ENCODE measurements at regions not wholly inside any gene's neighbourhood (a gene's known extent, or its start where the extent isn't known, plus 50 kb on each side); places are given as distances from the start of the nearest gene placed in this dataset.

DNA sequence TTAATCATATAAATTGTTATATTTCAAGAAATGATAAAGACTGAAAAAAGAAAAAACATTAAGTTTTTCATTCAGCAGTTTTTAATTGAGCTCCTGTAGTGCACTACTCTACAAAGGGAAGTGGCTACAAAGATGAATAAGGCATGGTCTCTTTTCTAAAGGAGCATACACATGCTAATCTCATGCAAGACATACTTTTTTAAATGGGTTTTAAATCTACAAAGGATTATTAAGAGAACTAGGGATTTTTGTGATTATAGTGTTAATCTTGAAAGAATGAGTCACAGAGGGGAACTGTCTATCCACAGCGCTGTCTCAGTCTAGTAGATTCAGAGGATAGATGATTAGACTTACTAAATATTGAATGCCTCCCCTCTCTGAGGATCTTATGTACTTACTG is 1722.2 kb downstream of the RPA4 start:
- no peak for TF ChIP-seq TARDBP (IDR thresholded peaks at IDR 0.05)
- no peak for TF ChIP-seq L3MBTL2 (conservative IDR thresholded peaks at IDR 0.05)
- CTCF ChIA-PET, result no interaction called here
- no peak for DNase-seq (ENCODE audit: extremely low spot score)
- POLR2A ChIA-PET, result no interaction called here

DNA sequence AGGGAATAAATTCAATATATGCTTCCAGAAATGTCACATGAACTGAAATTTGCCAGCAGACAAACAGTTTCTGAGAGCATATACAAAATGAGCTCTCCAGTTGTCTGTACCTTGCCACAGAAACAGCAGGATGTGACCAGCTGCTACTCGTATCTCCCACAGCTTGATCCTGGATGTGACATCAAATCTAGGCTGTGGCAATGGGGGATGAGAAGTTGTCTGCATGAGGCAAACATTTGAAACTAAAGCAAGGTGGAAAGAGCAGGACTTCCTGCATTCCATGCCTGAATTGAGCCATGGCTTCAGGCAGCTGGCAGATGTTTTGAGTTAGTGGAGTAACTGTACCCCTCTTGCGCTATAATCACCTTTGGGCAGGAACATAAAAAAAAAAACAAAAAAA is 1724.0 kb downstream of the RPA4 start:
- TF ChIP-seq SP1 (IDR thresholded peaks at IDR 0.05), result no peak
- no peak for TF ChIP-seq SUZ12 (IDR thresholded peaks at IDR 0.05)
- no peak for TF ChIP-seq ARNT (IDR thresholded peaks at IDR 0.05)
- TF ChIP-seq HDGF (IDR thresholded peaks at IDR 0.05; ENCODE audit: borderline replicate concordance), result no peak
- no peak for TF ChIP-seq BHLHE40 (IDR thresholded peaks at IDR 0.05; ENCODE audit: borderline replicate concordance)
- no peak for TF ChIP-seq LEF1 (IDR thresholded peaks at IDR 0.05; ENCODE audit: borderline replicate concordance)
- TF ChIP-seq TARDBP (IDR thresholded peaks at IDR 0.05), result no peak
- no peak for TF ChIP-seq ELF4 (IDR thresholded peaks at IDR 0.05)
- no peak for TF ChIP-seq FOXK2 (IDR thresholded peaks at IDR 0.05)
- no peak for TF ChIP-seq L3MBTL2 (conservative IDR thresholded peaks at IDR 0.05)
- no peak for TF ChIP-seq FOXM1 (IDR thresholded peaks at IDR 0.05; ENCODE audit: borderline replicate concordance)
- TF ChIP-seq ZNF384 (IDR thresholded peaks at IDR 0.05), result no peak
- no peak for DNase-seq (ENCODE audit: extremely low spot score)
- POLR2A ChIA-PET, result no interaction called here
- CTCF ChIA-PET, result no interaction called here

DNA sequence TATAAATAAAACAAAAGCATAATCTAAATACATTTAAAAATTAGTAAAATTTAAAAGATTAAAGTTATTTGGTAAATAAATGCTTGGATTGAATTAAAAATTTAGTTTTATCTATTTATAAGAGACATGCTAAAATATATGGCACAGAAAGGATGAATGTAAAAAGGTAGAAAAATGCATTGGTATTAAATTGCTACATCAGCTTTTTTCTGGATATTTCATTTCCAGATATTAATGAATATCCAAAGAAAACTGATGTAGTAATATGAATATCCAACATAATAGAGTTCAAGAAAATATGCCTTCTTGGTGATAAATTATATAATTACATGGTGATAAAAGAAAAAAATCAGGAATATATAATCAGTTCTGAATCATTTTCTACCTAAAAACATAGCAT is 1743.9 kb downstream of the RPA4 start:
- ChIA-PET POLR2A (no interaction called here), CTCF (no interaction called here)
- no peak for DNase-seq (ENCODE audit: extremely low spot score)
- TF ChIP-seq SUZ12 (IDR thresholded peaks at IDR 0.05) (no peak), TARDBP (IDR thresholded peaks at IDR 0.05) (no peak), FOXA1 (IDR thresholded peaks at IDR 0.05) (no peak), BHLHE40 (IDR thresholded peaks at IDR 0.05; ENCODE audit: borderline replicate concordance) (no peak), ARNT (IDR thresholded peaks at IDR 0.05) (no peak), FOXM1 (IDR thresholded peaks at IDR 0.05; ENCODE audit: borderline replicate concordance) (no peak), CTBP1 (IDR thresholded peaks at IDR 0.05; ENCODE audit: borderline replicate concordance) (no peak), ZNF384 (IDR thresholded peaks at IDR 0.05) (no peak), L3MBTL2 (conservative IDR thresholded peaks at IDR 0.05) (no peak), HDGF (IDR thresholded peaks at IDR 0.05; ENCODE audit: borderline replicate concordance) (no peak), LEF1 (IDR thresholded peaks at IDR 0.05; ENCODE audit: borderline replicate concordance) (no peak), PKNOX1 (IDR thresholded peaks at IDR 0.05) (no peak), ELF4 (IDR thresholded peaks at IDR 0.05) (no peak)

DNA sequence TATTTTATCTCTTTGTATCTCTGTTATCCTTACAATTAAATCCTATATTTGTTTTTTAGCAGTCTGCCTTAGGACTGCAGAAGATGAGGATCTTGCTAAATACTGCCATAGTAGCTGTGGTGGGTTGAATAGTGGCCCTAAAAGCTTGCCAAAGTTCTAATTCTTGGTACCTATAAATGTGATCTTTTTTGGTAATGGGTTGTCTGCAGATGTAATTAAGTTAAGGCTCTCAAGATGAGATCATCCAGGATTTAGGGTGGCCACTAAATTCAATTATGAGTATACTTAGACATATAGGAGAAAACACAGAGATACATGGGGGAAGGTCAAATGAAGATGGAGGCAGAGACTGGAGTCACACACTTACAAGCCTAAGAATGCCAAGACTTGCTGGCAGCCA is 1753.7 kb downstream of the RPA4 start:
- TF ChIP-seq PKNOX1 (IDR thresholded peaks at IDR 0.05) (no peak), ZNF384 (IDR thresholded peaks at IDR 0.05) (no peak), SUZ12 (IDR thresholded peaks at IDR 0.05) (no peak), FOXM1 (IDR thresholded peaks at IDR 0.05; ENCODE audit: borderline replicate concordance) (no peak), SP1 (IDR thresholded peaks at IDR 0.05) (no peak), HDGF (IDR thresholded peaks at IDR 0.05; ENCODE audit: borderline replicate concordance) (no peak), L3MBTL2 (conservative IDR thresholded peaks at IDR 0.05) (no peak), LEF1 (IDR thresholded peaks at IDR 0.05; ENCODE audit: borderline replicate concordance) (no peak), FOXA1 (IDR thresholded peaks at IDR 0.05) (no peak), NFRKB (IDR thresholded peaks at IDR 0.05) (no peak), CTBP1 (IDR thresholded peaks at IDR 0.05; ENCODE audit: borderline replicate concordance) (no peak), FOXK2 (IDR thresholded peaks at IDR 0.05) (no peak), BHLHE40 (IDR thresholded peaks at IDR 0.05; ENCODE audit: borderline replicate concordance) (no peak), ARNT (IDR thresholded peaks at IDR 0.05) (no peak), TARDBP (IDR thresholded peaks at IDR 0.05) (no peak), ELF4 (IDR thresholded peaks at IDR 0.05) (no peak)
- DNase-seq (ENCODE audit: extremely low spot score), result no peak
- POLR2A ChIA-PET, result no interaction called here
- CTCF ChIA-PET, result no interaction called here

- CTCF ChIA-PET, result no interaction called here
- no peak for DNase-seq (ENCODE audit: extremely low spot score)
- no peak for TF ChIP-seq LEF1 (IDR thresholded peaks at IDR 0.05; ENCODE audit: borderline replicate concordance)
- TF ChIP-seq TARDBP (IDR thresholded peaks at IDR 0.05), result no peak
- TF ChIP-seq ELF4 (IDR thresholded peaks at IDR 0.05), result no peak
- TF ChIP-seq BHLHE40 (IDR thresholded peaks at IDR 0.05; ENCODE audit: borderline replicate concordance), result no peak
- no peak for TF ChIP-seq L3MBTL2 (conservative IDR thresholded peaks at IDR 0.05)
- no peak for TF ChIP-seq ZNF384 (IDR thresholded peaks at IDR 0.05)
- TF ChIP-seq FOXM1 (IDR thresholded peaks at IDR 0.05; ENCODE audit: borderline replicate concordance), result no peak
- TF ChIP-seq CTBP1 (IDR thresholded peaks at IDR 0.05; ENCODE audit: borderline replicate concordance), result no peak
- no peak for TF ChIP-seq PKNOX1 (IDR thresholded peaks at IDR 0.05)
- TF ChIP-seq ARNT (IDR thresholded peaks at IDR 0.05), result no peak
- no peak for TF ChIP-seq FOXA1 (IDR thresholded peaks at IDR 0.05)
- no peak for TF ChIP-seq FOXK2 (IDR thresholded peaks at IDR 0.05)
- TF ChIP-seq SUZ12 (IDR thresholded peaks at IDR 0.05), result no peak
- no peak for TF ChIP-seq HDGF (IDR thresholded peaks at IDR 0.05; ENCODE audit: borderline replicate concordance)
- no peak for TF ChIP-seq NFRKB (IDR thresholded peaks at IDR 0.05)
- no peak for TF ChIP-seq SP1 (IDR thresholded peaks at IDR 0.05)
- POLR2A ChIA-PET, result no interaction called here
Measured at GRCh38 chrX:98646351-98646750, 1762.6 kb downstream of the RPA4 start.

DNA sequence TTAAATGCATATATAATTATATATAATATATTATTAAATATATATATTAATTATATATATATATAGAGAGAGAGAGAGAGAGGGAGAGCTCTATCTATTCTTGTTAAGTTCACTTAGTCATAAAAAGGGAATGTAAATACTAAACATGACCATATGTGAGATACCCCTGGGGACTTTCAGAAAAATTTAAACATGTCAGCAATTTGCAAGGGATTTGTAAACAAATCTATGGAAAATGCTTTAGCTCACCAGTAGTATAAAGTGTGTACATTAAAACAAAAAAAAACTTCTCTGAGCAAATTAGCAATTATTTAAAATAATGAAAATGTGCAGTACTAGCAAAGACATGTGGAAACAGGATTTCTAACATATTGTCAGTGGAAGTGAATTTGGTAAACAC is 1755.5 kb downstream of the PCDH19 start:
- no peak for DNase-seq (ENCODE audit: extremely low spot score)
- POLR2A ChIA-PET, result no interaction called here
- CTCF ChIA-PET, result no interaction called here
- TF ChIP-seq LEF1 (IDR thresholded peaks at IDR 0.05; ENCODE audit: borderline replicate concordance) (no peak), ELF4 (IDR thresholded peaks at IDR 0.05) (no peak), L3MBTL2 (conservative IDR thresholded peaks at IDR 0.05) (no peak), NFRKB (IDR thresholded peaks at IDR 0.05) (no peak), CTBP1 (IDR thresholded peaks at IDR 0.05; ENCODE audit: borderline replicate concordance) (no peak), ZNF384 (IDR thresholded peaks at IDR 0.05) (no peak), HDGF (IDR thresholded peaks at IDR 0.05; ENCODE audit: borderline replicate concordance) (no peak), SP1 (IDR thresholded peaks at IDR 0.05) (no peak), TARDBP (IDR thresholded peaks at IDR 0.05) (no peak), SUZ12 (IDR thresholded peaks at IDR 0.05) (no peak), ARNT (IDR thresholded peaks at IDR 0.05) (no peak), FOXK2 (IDR thresholded peaks at IDR 0.05) (no peak), BHLHE40 (IDR thresholded peaks at IDR 0.05; ENCODE audit: borderline replicate concordance) (no peak), FOXA1 (IDR thresholded peaks at IDR 0.05) (no peak), PKNOX1 (IDR thresholded peaks at IDR 0.05) (no peak), FOXM1 (IDR thresholded peaks at IDR 0.05; ENCODE audit: borderline replicate concordance) (no peak)
